BE2C (cell line): ENCODE measurements at regions not wholly inside any gene's neighbourhood (a gene's known extent, or its start where the extent isn't known, plus 50 kb on each side); places are given as distances from the start of the nearest gene placed in this dataset.
"Not testable (repeated sequence)": the region's sequence is repeated elsewhere in the genome, so short reads cannot be mapped to it uniquely, and the experiment has no call there.

Experiments
- DNase-seq: peaks from one replicate; pipeline ENCODE4 v3.0.0-alpha.2; 2020
- H3K27me3 ChIP-seq: fragments of 250-450 bp; sonication (Bioruptor Pico); 2 replicates; pipeline ENCODE4 v1.5.1; 2020; ENCODE audit warnings: mild to moderate bottlenecking
- H3K36me3 ChIP-seq: fragments of 250-450 bp; sonication (Bioruptor Pico); 2 replicates; pipeline ENCODE4 v1.5.1; 2020; ENCODE audit warnings: mild to moderate bottlenecking
- H3K4me1 ChIP-seq: fragments of 250-450 bp; sonication (Bioruptor Pico); 2 replicates; pipeline ENCODE4 v1.5.1; 2020
- H3K4me3 ChIP-seq: 2 replicates; pipeline ENCODE4 v1.5.1; 2011; ENCODE audit warnings: low read depth, low read length
- H3K9me3 ChIP-seq: fragments of 250-450 bp; sonication (Bioruptor Pico); 2 replicates; pipeline ENCODE4 v1.5.1; 2020
- CTCF ChIP-seq: IDR thresholded peaks from 2 replicates; pipeline ENCODE4 v1.5.1; 2012; ENCODE audit warnings: mild to moderate bottlenecking, low read depth, low read length

- no peaks in the 10 kb centered on the region for H3K9me3 ChIP-seq
- no peaks in the 10 kb centered on the region for H3K27me3 ChIP-seq
- no peak for DNase-seq
- H3K36me3 ChIP-seq, result no peaks in the 10 kb centered on the region
- H3K4me3 ChIP-seq, result no peak overlapping the region
- no peak for TF ChIP-seq CTCF
- 0 out of 2 replicates have a peak, but pooled peaks cover 7% of the 10 kb centered on the region for H3K4me1 ChIP-seq
Observed at GRCh38 chr18:1304392-1304992, 399.8 kb downstream of the ADCYAP1 start.

GRCh38 chr18:1306641-1307040, 402.0 kb downstream of the ADCYAP1 start:
- DNase-seq, result no peak
- H3K4me3 ChIP-seq, result no peak overlapping the region
- H3K27me3 ChIP-seq, result no peaks in the 10 kb centered on the region
- no peaks in the 10 kb centered on the region for H3K9me3 ChIP-seq
- no peak for TF ChIP-seq CTCF
- no peaks in the 10 kb centered on the region for H3K36me3 ChIP-seq
- H3K4me1 ChIP-seq, result 0 out of 2 replicates have a peak, but pooled peaks cover 7% of the 10 kb centered on the region

- Histone ChIP-seq H3K4me3 (no peak overlapping the region), H3K36me3 (no peaks in the 10 kb centered on the region), H3K9me3 (no peaks in the 10 kb centered on the region), H3K4me1 (0 out of 2 replicates have a peak, but pooled peaks cover under 1% of the 10 kb centered on the region), H3K27me3 (no peaks in the 10 kb centered on the region)
- TF ChIP-seq CTCF, result no peak
- DNase-seq, result no peak
Observed at GRCh38 chr18:1308686-1309085, 404.0 kb downstream of the ADCYAP1 start.

GRCh38 chr18:1311376-1311775, 406.7 kb downstream of the ADCYAP1 start:
- no peak for TF ChIP-seq CTCF
- no peaks in the 10 kb centered on the region for H3K36me3 ChIP-seq
- no peaks in the 10 kb centered on the region for H3K4me1 ChIP-seq
- no peak overlapping the region for H3K4me3 ChIP-seq
- no peak for DNase-seq
- H3K9me3 ChIP-seq, result no peaks in the 10 kb centered on the region
- H3K27me3 ChIP-seq, result no peaks in the 10 kb centered on the region

GRCh38 chr18:1335345-1335744, 430.7 kb downstream of the ADCYAP1 start:
- DNase-seq, H3K27me3 ChIP-seq, H3K36me3 ChIP-seq, H3K4me3 ChIP-seq, H3K4me1 ChIP-seq, H3K9me3 ChIP-seq: not testable (repeated sequence)

- Histone ChIP-seq H3K36me3 (no peaks in the 10 kb centered on the region), H3K4me1 (no peaks in the 10 kb centered on the region), H3K9me3 (no peaks in the 10 kb centered on the region), H3K4me3 (no peak overlapping the region), H3K27me3 (no peaks in the 10 kb centered on the region)
- no peak for TF ChIP-seq CTCF
- no peak for DNase-seq
Observed at GRCh38 chr18:1350931-1351450, 446.3 kb downstream of the ADCYAP1 start.

- Histone ChIP-seq H3K9me3 (no peaks in the 10 kb centered on the region), H3K27me3 (no peaks in the 10 kb centered on the region), H3K4me1 (no peaks in the 10 kb centered on the region), H3K4me3 (no peak overlapping the region), H3K36me3 (no peaks in the 10 kb centered on the region)
- DNase-seq, result no peak
- TF ChIP-seq CTCF, result no peak
Observed at GRCh38 chr18:1353025-1353424, 448.4 kb downstream of the ADCYAP1 start.
